Bronchial epithelial cell (primary cell): ENCODE measurements at regions not wholly inside any gene's neighbourhood (a gene's known extent, or its start where the extent isn't known, plus 50 kb on each side); places are given as distances from the start of the nearest gene placed in this dataset.

Source experiments
- DNase-seq: peaks from one replicate; pipeline ENCODE4 v3.0.0-alpha.2; 2010; ENCODE audit warnings: low read depth
- FAIRE-seq: peaks from 2 replicates; lab custom pipeline; 2011; peaks lifted over from hg19 to GRCh38; lab: Jason Lieb, UNC
- H3K27me3 ChIP-seq: 2 replicates; pipeline ENCODE4 v1.5.1; 2011; ENCODE audit warnings: low read length; ENCODE audit not compliant: control insufficient read depth, insufficient read depth
- H3K36me3 ChIP-seq: 2 replicates; pipeline ENCODE4 v1.5.1; 2011; ENCODE audit warnings: low read length; ENCODE audit not compliant: control insufficient read depth, insufficient read depth
- H3K4me3 ChIP-seq: 2 replicates; pipeline ENCODE4 v1.5.1; 2011; ENCODE audit warnings: mild to moderate bottlenecking, low read depth, low read length, control low read depth
- TF ChIP-seq, protein P1 (sequence below): IDR thresholded peaks from 2 replicates; pipeline ENCODE4 v1.5.1; 2011; ENCODE audit warnings: mild to moderate bottlenecking, moderate library complexity, low read length, control low read depth, inconsistent platforms; ENCODE audit not compliant: insufficient read depth, severe bottlenecking

DNA sequence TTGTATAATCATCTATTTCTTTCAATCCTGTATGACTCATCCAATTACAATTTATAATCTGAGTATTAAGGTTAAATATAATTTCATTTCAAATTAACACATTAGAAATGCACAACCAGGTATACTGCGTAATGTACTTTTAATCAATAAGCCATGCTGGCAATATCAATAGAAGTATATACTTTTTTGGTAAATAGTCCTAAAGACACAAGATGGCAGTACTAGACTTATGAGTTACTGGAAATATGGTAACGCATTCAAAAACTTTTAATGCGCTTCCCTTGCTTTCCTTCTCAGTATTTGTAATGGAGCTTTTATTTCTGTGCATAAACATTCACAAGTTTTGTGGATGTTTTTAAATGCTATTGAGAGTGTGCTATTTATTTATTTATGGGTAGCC, 1162.0 kb upstream of the TMPRSS15 start:
- TF ChIP-seq, protein P1, sequence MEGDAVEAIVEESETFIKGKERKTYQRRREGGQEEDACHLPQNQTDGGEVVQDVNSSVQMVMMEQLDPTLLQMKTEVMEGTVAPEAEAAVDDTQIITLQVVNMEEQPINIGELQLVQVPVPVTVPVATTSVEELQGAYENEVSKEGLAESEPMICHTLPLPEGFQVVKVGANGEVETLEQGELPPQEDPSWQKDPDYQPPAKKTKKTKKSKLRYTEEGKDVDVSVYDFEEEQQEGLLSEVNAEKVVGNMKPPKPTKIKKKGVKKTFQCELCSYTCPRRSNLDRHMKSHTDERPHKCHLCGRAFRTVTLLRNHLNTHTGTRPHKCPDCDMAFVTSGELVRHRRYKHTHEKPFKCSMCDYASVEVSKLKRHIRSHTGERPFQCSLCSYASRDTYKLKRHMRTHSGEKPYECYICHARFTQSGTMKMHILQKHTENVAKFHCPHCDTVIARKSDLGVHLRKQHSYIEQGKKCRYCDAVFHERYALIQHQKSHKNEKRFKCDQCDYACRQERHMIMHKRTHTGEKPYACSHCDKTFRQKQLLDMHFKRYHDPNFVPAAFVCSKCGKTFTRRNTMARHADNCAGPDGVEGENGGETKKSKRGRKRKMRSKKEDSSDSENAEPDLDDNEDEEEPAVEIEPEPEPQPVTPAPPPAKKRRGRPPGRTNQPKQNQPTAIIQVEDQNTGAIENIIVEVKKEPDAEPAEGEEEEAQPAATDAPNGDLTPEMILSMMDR, result no peak
- Histone ChIP-seq H3K36me3 (no peaks in the 10 kb centered on the region), H3K27me3 (no peaks in the 10 kb centered on the region), H3K4me3 (no peak overlapping the region)
- DNase-seq, result no peak
- FAIRE-seq, result no peak

DNA sequence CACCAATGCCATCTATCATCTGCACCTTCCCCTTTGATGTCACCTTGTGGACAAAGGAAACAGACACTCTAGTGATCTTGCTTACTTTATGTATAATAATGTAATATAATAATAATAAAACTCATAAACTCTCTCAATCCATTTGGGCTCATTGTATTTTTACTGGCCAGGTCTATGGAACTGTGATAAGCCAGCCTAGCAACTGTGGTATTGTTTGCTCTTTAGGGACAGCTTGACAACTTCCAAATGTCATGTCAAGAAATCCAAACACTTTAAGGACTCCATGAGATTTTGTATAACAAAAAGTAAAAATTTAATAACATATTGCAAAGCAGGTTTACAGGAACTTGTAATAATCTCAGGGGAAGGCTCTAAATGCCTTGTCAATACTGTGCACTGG, 1163.4 kb upstream of the TMPRSS15 start:
- H3K36me3 ChIP-seq, result no peaks in the 10 kb centered on the region
- FAIRE-seq (no peak), DNase-seq (no peak)
- H3K27me3 ChIP-seq, result no peaks in the 10 kb centered on the region
- TF ChIP-seq, protein P1, result no peak
- no peak overlapping the region for H3K4me3 ChIP-seq

DNA sequence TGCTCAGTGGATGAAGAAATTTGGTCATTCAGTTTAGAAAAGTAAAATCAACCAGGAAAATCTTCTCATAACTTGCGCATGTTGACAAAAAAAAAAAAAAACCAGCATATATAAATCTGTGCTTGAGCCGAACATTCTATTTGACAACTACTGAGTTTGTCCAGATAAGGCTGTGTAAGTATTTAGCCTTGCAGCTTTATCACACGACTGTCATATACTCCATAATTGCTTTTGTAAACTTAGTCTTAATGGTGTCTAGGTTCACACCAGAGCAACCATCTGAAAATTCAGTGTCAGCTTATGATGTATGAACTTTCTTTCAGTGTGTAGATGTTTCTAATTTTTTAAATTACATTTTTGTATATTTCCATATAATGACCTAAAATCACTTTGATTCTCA, 1173.8 kb upstream of the TMPRSS15 start:
- DNase-seq (no peak), FAIRE-seq (no peak)
- Histone ChIP-seq H3K36me3 (no peaks in the 10 kb centered on the region), H3K4me3 (no peak overlapping the region), H3K27me3 (no peaks in the 10 kb centered on the region)
- TF ChIP-seq, protein P1, result no peak

DNA sequence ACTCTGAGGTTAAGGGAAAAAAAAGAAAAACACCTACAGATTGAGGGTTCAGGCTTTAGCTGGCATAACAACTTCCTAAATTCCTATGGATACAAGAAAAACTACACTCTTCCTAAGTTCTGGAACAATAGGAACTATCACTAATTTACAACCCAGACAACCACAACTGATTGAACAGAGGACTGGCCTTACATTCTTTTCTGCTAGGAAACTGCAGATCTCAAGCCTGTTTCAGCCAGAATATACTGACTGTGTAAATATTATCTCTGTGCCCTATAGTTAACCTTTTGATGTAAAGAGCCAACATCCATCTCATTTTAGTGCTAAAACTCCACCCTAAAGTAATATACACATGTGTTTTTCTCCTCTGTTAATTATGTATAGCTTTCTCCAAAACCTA, 1186.5 kb upstream of the TMPRSS15 start:
- DNase-seq, result no peak
- no peak for FAIRE-seq
- no peaks in the 10 kb centered on the region for H3K27me3 ChIP-seq
- H3K4me3 ChIP-seq, result no peak overlapping the region
- H3K36me3 ChIP-seq, result no peaks in the 10 kb centered on the region
- TF ChIP-seq, protein P1, result no peak

DNA sequence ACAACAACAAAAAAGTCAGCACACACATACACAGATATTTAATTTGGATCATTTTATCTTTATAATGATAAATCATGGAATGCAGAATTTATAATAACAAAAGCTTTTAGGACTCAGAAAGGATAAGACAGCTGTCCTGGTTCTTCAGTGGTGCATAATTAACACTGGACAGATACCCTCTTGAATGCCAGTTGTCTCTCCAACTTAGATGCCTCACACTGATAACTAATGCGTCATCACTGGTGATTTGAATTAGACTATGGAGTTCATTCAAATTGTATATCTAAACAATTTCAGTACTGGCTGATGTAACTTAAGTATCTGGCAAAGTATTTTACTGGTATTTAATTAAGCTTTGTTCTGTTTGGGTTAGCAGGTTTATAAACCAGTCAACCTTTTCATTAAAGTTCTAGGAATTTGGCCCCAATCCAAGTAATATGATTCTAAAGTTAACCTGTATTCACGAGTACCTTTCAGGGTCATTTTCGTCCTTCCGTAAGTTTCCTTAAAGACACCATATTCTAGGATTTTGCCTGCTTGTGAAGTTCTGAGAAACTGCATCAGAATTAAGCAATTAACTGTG, 1199.5 kb upstream of the TMPRSS15 start:
- TF ChIP-seq, protein P1, result no peak
- no peak for FAIRE-seq
- Histone ChIP-seq H3K4me3 (no peak overlapping the region), H3K27me3 (no peaks in the 10 kb centered on the region), H3K36me3 (no peaks in the 10 kb centered on the region)
- DNase-seq, result no peak

DNA sequence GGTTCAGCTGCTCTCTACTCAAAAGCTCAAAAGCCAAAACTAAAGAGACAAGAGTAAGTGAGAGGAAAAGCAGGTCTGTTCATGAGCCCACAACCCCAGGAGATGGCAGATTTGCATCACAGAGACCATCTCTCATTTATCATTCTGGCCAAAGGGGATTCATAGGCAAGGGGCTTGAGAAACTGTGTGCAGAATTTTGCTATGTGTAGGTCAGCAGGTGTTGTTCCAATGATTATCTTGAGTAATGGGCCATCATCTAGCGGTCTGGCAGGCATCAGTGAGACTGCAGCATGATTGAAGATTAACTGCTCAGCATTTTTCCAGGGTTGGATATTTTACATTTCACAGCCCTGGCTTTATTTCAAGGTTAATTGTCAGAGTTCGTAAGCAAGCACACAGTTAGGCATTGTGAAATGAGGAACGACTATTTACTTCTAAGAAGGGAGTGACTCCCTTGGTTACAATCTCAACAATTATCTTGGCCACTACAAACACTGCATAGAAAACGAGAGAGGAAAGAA, 1204.6 kb upstream of the TMPRSS15 start:
- TF ChIP-seq, protein P1, result no peak
- H3K36me3 ChIP-seq, result no peaks in the 10 kb centered on the region
- H3K27me3 ChIP-seq, result no peaks in the 10 kb centered on the region
- no peak overlapping the region for H3K4me3 ChIP-seq
- DNase-seq (no peak), FAIRE-seq (no peak)
